T-helper 1 cell treated with Interleukin-12 subunit alpha and Interleukin-12 subunit beta and Interleukin-4 antibody, amounts not matched to agents 30 ng/mL and 1 ng/mL, for 36 hours (primary cell): ENCODE measurements at regions not wholly inside any gene's neighbourhood (a gene's known extent, or its start where the extent isn't known, plus 50 kb on each side); places are given as distances from the start of the nearest gene placed in this dataset.

Experiments used
- intact Hi-C: fragments of 100-400 bp; cut with micrococcal nuclease; formaldehyde crosslinking; loops from one replicate; pipeline ENCODE4 v1.15.1; 2024

DNA sequence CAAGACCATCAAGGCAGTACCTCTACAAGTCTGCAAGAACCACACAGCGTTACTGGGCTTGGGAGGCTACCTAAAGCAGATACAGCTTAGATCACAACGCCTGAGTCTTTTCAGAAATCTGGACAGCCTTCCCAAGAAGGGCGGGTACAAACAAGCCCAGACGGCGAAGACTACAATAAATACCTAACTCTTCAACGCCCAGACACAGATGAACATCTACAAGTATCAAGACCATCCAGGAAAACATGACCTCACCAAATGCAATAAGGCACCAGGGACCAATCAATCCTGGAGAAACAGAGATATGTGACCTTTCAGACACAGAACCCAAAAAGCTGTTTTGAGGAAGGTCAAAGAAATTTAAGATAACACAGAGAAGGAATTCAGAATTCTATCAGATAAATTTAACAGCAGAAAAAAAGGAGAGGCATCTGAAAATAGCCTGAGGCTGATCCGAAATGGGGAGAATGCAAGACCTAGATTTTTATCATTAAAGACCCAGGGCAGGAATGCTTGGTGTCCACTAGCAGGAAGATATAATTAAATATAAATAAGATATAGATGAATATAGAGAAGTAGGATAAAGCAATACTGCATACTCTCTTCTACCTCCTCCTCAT, 131.7 kb upstream of the COL21A1 start:
- intact Hi-C loops, result no loop called here

- intact Hi-C loops, result no loop called here
Observed at GRCh38 chr6:56378507-56378906, 131.1 kb upstream of the COL21A1 start.

GRCh38 chr6:56377295-56377694, 129.9 kb upstream of the COL21A1 start:
- intact Hi-C loops, result no loop called here

GRCh38 chr6:56375806-56376205, 128.4 kb upstream of the COL21A1 start:
- intact Hi-C loops, result no loop called here

DNA sequence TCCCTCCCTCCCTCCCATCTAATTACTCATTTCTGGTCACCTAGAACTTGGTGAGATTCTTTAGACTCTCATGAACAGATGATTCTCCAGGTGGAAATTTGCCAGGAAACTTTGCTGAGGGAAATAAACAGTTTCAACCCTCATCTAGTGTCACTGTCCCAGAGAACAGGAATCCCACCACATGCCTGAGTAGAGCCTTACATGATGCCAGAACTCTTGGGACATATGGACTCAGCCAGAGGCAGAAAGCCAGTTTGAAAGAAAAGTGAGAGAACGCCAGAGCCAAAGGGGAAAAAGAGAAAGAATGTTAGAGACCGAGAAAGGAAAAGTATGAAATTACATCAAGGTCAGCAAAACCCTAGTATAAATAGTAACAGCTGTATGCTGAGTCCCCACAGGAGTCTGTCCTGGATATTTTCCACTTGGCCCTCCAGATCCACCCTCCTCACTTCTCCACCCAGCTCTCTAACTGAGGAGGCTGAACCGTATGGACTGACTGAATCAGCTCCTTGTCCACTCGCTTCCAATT, 127.5 kb upstream of the COL21A1 start:
- intact Hi-C loops, result no loop called here

- intact Hi-C loops, result no loop called here
Observed at GRCh38 chr6:56372406-56372995, 125.1 kb upstream of the COL21A1 start.

GRCh38 chr6:56370561-56371211, 123.3 kb upstream of the COL21A1 start:
- intact Hi-C loops, result no loop called here

GRCh38 chr6:56370127-56370540, 122.8 kb upstream of the COL21A1 start:
- intact Hi-C loops, result no loop called here

- intact Hi-C loops, result no loop called here
Observed at GRCh38 chr6:56368491-56368890, 121.1 kb upstream of the COL21A1 start.

DNA sequence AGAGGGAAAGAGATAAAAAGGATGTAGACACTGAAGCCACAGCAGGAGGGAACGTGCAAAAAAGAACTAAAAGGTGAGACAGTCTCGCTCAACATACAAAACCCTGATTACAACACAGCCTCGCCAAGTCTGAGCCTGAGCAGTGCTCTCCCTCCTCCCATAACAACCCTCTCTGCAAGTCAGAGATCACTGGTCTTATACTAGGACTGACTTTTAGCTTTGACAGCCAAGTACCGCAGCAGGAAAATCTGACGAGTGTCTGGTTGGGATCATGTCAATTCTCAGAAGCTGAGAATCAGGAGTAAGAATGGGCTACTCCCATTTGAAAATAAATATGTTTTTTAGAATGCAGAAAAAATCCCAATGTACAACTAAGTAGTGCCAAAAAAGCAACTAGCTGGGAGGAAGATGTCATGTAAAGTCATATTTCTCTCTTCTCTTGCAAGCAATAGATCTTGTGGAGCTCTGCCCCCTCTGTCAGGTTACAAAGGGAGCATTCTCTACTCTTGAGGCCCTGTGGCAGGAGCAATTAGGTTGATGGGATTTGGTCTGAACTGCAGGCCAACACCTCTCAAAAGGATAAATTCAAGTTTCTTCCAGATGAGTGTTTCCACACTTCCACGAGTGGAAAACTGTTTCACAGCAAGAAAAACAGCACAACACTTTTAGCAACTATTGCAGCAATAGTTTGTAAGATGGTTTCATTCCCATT, 118.9 kb upstream of the COL21A1 start:
- intact Hi-C loops, result no loop called here

DNA sequence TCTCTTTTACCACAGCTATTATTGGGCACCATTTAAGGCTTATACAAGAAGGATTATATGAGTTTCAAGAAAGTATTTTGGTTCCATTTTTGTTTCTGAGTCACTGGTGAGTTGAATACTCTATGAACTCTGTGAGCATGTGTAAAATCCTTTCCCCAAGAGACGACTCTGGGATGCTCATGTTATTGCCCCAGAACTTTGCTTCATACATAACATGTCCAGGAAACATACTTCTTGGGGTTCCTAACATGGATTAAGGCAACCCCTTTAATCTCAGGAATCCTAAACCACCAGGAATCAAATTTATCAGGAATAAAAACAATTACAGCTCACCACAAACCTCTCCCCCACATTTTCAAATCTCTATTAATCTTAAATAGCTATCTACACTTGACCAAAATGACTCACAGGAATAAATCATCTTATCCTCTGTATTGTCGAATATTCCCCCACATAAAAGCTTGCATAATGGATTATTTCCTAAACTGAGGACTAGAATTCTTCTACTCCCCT, 117.5 kb upstream of the COL21A1 start:
- intact Hi-C loops, result no loop called here

DNA sequence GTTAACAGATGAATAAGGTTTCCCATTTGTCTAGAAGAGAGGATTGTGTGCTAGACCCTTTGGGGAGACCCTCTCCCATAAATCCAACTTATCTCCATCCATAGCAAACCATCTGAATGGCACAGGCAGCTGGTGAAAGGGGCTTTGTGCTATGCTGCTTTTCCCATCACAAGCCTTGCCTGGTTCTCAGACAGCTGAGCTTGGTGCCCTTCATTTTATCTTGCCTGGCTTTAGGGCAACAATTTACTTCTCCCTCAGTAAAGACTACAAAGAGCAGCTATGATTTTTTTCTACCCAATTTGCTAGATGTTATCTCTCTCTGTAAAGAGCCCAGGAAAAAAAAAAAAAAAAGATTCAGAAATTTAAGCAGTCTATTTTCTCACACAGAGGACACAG, 117.0 kb upstream of the COL21A1 start:
- intact Hi-C loops, result no loop called here

- intact Hi-C loops, result no loop called here
Observed at GRCh38 chr6:56363796-56364430, 116.5 kb upstream of the COL21A1 start.

GRCh38 chr6:56361812-56362211, 114.4 kb upstream of the COL21A1 start:
- intact Hi-C loops, result no loop called here

DNA sequence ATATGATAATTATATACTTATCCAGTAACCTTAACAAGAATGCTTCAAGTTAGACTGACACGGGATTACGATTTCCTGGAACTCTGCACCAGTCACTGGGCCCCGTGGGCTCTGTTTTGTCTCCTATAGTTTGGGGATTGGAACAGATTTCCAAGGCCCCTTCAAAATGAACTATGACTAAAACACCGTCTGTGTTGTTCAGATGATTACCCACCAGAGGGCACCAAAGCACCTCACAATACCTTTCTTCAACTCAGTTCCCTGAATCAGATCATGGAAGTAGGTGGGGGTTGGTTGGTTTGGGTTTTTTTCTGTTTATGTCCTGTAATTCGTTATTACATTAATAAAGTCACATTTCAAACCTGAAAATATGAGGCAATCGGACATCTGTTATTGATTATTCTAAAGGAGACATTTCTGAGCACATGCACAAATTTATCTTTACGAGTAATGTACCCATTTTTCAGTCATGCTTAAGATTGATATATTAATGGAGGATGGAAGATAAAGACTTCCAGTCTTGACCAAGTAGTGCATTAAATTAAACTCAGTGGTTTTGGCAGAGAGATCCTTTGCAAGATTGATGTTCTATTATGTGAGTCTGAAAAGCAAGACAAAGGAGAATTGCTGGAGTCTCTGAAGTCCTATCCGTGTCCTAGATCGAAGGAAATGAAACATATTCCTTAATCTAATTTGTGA, 112.0 kb upstream of the COL21A1 start:
- intact Hi-C loops, result loop anchor here (1.0 to 2.0 kb wide), 8 partner anchors 183 to 957 kb away; partner anchors contain the start of gene PRIM2

DNA sequence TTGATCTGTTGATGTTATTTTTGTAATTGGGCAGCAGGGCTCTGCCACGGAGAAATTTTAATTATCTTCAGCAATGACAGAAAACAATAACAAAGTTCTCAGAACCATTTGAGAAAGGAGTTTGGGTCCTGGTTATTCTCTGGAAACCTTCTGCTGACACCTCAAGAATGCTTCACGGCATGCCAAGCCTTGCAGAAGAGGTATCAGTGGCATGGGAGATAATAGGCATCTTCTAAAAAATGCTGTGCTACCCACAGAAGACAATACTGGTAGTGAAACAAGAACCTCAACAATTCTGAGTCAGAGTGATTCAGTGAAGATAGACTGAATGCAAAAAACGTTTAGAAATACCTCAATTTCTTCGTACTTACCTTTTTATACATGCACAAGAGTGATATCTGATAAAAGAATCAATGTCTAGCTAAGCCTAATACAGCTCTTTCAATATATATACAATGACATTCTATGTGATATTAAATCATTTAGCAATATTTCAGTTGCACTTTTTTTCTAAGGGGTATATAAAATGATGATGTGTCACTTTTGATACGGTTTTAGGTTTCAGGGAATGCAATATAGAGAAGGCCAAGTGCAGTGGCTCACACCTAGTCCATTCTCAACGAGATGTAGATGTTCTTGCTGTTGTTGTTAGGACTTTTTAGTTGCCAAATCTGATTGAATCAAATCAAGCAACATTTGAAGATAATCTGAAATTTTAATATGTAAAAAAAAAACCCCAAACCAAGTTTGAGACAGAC, 110.4 kb upstream of the COL21A1 start:
- intact Hi-C loops, result loop anchor here (2.0 kb wide), 3 partner anchors 279 to 959 kb away; partner anchors contain the start of gene PRIM2

- intact Hi-C loops, result no loop called here
Observed at GRCh38 chr6:56356426-56356825, 109.0 kb upstream of the COL21A1 start.

DNA sequence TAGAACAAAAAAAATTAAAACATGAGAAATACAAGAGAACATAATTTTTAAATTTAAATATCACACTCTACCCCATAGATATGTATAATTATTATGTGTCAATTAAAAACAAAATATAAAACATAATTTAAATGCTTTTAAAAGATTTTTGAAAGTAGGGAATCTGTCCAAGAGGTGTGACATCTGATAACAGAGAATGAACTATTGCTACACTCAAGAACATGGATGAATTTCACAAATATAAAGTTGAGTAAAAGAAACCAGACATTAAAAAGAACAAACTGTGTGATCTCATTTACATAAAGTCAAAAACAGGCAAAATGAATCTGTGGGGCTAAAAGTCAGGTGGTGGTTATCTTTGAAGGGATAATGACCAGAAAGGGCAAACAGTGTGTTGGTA, 106.5 kb upstream of the COL21A1 start:
- intact Hi-C loops, result no loop called here

- intact Hi-C loops, result no loop called here
Observed at GRCh38 chr6:56350628-56351260, 103.4 kb upstream of the COL21A1 start.
